GM08714 (cell line): ENCODE measurements at regions not wholly inside any gene's neighbourhood (a gene's known extent, or its start where the extent isn't known, plus 50 kb on each side); places are given as distances from the start of the nearest gene placed in this dataset.
"Not testable (repeated sequence)": the region's sequence is repeated elsewhere in the genome, so short reads cannot be mapped to it uniquely, and the experiment has no call there.

Experiments
- H3K4me3 ChIP-seq: fragments of 200-500 bp; sonication (Bioruptor generic); 2 replicates; pipeline ENCODE4 v1.5.1; 2014; ENCODE audit warnings: mild to moderate bottlenecking, low read length, inconsistent platforms
- ZNF274 ChIP-seq: IDR thresholded peaks from 2 replicates; pipeline ENCODE4 v1.6.1; 2012; ENCODE audit warnings: mild to moderate bottlenecking, low read depth, low read length

DNA sequence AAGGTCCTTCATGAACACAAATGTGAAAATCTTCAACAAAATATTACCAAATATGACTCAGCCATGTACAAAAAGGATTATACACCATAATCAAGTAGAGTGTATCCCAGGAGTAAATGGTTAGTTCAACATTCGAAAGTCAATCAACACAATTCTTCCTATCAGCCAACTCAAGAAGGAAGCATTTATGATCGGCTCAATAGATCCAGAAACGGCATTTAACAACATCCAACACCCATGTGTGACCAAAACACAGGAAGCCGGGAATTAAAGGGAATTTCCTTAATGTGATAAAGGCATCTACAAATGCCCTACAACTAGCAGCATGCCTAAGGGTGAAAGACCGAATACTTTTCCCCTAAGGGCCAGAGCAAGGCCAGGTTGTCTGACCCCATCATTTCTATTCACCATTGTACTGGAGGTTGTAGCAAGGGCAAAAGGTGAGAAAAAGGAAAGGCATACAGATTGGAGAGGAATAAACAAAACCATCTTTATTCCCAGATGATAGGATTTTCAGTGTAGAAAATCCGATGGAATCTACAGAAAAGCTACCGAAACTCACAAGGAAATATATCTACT, 69.9 kb upstream of the CLDN5 start:
- H3K4me3 ChIP-seq: no peak overlapping the region

GRCh38 chr22:19595532-19595931, 71.3 kb upstream of the CLDN5 start:
- no peak overlapping the region for H3K4me3 ChIP-seq
- TF ChIP-seq ZNF274: no peak

More for the DNA sequence above, 69.9 kb upstream of the CLDN5 start:
- TF ChIP-seq ZNF274: no peak

DNA sequence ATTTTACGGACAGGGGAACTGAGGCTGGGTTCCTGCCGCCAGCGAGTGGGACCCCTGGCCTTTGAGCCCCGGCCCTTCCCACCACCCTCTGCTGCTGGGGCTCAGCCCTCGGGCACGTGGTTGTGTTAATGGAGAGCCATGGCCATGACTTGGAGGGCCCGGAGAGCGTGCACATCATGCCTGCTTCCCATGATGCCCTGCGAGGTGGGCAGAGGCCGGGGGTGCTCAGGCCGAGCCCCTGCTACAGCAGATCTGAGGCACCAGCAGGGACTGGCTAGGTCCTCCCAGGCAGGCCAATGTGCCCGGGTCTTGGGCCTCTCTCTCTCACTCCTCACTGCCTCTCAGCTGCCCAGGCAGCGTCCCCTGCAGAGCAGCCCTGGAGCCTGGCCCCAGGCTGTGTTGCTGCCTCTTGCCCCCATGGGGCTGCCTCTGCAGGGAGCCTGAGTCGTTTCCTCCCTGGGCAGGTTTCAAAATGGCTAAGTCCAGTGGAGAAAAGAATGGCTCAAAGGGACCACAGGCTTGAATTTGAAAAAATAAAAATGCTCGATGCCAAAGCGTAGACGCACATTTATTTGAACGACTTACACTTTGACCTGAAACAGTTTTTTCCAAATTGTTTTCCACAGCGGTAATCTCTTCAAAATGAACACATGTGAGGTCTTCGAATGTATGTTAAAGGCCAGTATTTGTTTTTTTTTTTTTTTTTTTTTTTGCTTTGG, 72.6 kb upstream of the CLDN5 start:
- no peak overlapping the region for H3K4me3 ChIP-seq
- no peak for TF ChIP-seq ZNF274

DNA sequence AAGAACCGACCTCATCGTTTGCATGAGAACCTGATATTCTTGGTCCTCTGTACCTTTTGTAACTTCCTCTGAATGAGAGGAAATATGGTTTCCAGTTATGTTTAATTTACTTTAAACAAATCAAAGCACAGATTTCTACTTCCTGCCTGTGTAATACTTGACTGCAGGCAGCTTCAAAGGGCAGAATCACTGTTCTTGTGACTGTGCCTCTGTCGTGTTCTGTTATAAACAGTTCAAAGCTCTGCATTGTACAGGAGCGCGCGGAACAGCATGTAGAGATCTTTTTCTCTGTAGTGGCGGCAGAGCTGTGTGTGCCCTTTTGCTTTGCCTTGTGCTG, 73.2 kb upstream of the CLDN5 start:
- no peak for TF ChIP-seq ZNF274
- H3K4me3 ChIP-seq: no peak overlapping the region

DNA sequence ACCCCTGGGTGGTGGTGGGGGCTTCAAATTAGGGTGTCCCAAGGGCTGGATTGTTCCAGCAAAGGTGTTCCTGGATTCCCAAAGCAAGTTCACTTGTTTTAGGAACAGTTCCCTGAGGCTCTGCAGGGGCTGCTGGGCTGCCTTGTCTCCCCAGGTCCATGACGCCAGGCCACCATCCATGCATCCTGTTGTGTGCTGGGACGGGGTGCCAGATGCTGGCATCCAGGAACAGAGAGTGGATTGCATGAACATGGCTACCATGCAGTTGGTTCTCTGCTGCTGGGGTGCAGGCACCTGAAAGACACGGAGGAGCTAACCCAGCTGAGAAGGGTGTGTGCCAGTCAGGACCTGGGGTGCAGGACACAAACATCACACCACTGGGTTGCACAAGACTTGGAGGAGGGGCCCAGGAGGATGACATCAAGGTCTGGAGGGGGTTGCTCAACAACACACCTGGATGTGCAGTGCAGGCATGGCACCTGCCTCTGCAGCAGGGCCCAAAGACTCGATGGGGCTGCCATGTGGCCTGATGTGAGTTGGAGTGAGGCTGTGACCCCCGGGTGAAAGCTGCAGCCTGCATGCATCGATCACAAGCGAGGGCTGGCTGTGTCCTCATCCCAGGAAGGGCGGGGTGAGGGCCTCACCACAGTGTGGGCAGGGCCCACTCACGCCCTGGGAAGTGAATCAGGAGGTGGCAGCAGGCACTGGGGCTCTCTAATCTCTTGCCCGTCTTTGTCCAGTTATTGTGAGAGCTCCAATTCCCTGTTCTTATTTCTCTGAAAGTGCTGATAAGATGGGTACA, 74.0 kb upstream of the CLDN5 start:
- H3K4me3 ChIP-seq: no peak overlapping the region
- TF ChIP-seq ZNF274: no peak

DNA sequence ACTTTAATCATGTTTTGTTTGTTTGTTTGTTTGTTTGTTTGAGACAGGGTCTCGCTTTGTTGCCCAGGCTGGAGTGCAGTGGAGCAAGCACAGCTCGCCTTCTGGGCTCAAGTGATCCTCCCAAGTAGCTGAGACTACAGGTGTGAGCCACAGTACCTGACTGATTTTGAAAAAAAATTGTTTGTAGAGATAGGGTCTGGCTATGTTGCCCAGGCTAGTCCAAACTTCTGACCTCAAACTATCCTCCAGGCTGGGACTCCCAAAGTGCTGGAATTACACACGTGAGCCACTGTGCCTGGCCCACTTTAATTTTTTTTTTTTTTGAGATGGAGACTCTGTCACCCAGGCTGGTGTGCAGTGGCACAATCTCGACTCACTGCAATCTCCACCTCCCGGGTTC, 74.8 kb upstream of the CLDN5 start:
- H3K4me3 ChIP-seq: no peak overlapping the region
- TF ChIP-seq ZNF274: no peak

DNA sequence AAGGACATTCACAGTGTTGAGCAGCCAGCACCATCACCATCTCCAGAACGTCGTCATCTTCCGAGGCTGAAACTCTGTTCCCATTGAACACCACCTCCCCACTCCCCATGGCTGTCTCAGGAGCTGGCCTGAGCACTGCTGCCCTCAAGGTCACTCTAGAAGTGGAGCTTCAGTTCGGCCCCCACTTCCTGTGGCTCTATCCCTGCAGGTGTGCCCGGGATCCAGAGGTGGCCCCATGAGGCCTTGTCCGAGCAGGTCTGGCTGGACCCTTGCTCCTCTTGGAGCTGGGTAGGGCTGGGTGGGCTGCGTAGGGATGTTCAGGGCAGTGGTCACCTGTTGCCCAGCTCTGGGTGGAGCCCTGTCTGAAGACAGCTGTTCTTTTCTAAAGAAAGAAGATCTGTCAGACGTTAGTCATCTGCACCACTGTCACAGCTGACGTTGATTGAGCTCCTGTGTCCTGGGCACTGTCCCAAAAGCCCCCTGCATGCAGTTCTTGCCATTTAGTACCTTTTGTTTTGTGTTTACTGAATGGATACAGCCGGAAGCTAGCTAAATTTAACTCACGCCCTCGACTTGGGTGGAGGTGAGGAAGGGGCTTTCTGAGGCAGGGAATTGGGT, 75.5 kb upstream of the CLDN5 start:
- TF ChIP-seq ZNF274: no peak
- no peak overlapping the region for H3K4me3 ChIP-seq

DNA sequence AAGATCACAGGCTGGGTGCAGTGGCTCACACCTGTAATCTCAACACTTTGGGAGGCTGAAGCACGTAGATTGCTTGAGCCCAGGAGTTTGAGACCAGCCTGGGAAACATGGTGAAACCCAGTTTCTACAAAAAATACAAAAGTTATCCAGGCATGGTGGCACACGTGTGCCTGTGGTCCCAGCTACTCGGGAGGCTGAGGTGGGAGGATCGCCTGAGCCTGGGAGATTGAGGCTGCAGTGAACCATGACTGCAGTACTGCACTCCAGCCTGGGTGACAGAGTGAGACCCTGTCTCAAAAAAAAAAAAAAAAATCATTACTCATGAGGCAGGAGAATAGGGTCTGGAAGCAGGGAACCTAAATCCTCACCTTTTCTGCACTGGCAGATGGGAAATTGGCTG, 79.1 kb upstream of the CLDN5 start:
- not testable (repeated sequence) for H3K4me3 ChIP-seq

- no peak overlapping the region for H3K4me3 ChIP-seq
- TF ChIP-seq ZNF274: no peak
Observed at GRCh38 chr22:19603767-19604166, 79.6 kb upstream of the CLDN5 start.

GRCh38 chr22:19604711-19605268, 80.6 kb upstream of the CLDN5 start:
- no peak for TF ChIP-seq ZNF274
- H3K4me3 ChIP-seq: no peak overlapping the region

DNA sequence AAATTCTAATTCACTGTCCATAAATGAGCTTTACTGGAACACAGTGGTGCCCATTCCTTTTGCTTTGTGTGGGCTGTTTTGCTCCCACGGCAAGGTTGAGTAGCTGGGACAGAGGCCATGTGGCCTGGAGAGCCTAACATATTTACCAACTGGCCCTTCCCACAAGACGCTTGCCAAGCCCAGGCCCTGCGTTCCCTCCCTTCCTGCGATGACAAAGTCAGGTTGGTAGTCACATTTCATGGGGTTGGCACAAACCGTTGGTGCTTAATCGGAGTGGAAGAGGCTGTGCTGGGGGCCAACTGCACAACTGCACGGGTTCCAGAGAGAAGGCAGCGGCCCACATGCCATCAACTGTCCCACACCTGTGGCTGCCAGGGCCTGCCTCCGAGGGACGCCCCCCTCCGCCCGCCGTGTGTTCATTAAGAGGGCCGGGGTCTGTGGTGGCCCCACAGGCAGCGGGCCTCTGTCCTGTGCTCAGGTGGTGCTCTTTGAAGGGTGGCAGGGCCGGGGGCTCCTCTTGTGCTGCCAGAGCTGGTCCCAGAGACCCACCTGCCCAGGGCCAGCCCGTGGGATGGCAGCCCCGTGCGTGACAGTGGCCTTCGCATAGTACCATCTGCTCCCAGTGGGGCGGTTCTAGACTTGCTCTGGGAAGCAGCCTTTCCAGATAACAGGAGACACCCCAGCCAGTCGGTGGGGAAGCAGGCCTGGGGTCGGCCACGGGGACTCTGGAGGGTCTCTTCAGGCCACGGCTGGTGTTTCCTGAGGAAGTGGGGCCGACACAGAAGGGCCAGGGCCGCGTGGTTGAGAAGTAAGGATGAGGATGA, 81.5 kb upstream of the CLDN5 start:
- H3K4me3 ChIP-seq: no peak overlapping the region
- no peak for TF ChIP-seq ZNF274

DNA sequence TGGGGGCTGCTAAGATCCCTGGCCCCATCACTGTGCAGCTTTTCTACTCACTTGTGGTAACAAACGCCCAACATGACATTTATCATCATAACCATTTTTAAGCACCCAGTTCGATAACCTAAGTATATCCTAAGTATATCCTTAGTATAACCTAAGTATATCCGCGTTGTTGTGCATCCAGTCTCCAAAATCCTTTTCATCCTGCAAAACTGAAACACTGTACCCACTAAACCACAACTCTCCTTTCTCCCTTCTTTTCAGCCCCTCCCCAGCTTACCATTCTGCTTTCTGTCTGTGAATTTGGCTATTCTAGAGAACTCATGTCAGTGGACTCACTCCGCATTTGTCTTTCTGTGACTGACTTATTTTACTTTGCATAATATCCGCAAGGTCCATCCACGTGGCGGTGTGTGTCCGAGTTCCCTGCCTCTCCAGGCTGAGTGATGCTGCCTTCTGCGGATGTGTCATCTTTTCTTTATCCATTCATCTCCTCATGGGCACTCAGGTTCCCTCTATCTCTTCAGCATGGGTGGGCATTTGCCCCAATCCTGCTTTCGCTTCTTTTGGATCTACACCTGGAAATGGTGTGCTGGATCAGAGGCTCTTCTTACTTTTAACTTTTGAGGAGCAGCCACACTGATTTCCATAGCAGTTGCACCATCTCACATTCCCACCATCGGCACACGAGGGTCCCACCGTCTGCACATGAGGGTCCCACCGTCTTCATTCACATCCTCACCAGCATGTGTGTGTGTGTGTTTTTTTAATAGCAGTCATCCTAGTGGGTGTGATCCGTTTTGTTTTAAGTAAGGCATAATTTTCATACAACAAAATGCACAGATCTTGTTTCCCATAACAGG, 82.4 kb upstream of the CLDN5 start:
- H3K4me3 ChIP-seq: no peak overlapping the region
- no peak for TF ChIP-seq ZNF274

GRCh38 chr22:19607192-19608002, 83.2 kb upstream of the CLDN5 start:
- TF ChIP-seq ZNF274: no peak
- H3K4me3 ChIP-seq: no peak overlapping the region
